Naive thymus-derived CD8-positive, alpha-beta T cell (primary cell): ENCODE measurements at regions not wholly inside any gene's neighbourhood (a gene's known extent, or its start where the extent isn't known, plus 50 kb on each side); places are given as distances from the start of the nearest gene placed in this dataset.
"Not testable (repeated sequence)": the region's sequence is repeated elsewhere in the genome, so short reads cannot be mapped to it uniquely, and the experiment has no call there.

ENCODE experiments used
- ATAC-seq, 2 donors: fragments of 150-1000 bp; cut with Tn5 transposase in 1 of 2; sonication (Bioruptor Pico), chemical (Tn5 transposase) in 1 of 2; 1 replicate in 1 of 2; 2 replicates in 1 of 2; pipeline ENCODE4 v1.10.0; 2021; ENCODE audit warnings: mild to moderate bottlenecking in 2 of 2, moderate library complexity in 2 of 2
- POLR2A ChIA-PET: fragments of 350-600 bp; sonication (Branson Sonifier 250); formaldehyde crosslinking; loops from one replicate; lab custom pipeline; 2021; ENCODE audit warnings: antibody characterized with exemption; lab: Charles Lee
- DNase-seq, 10 donors: peaks; one replicate each; pipeline versions ENCODE4 v3.0.0 to v3.0.0-alpha.2; 2020 to 2022
- H3K27ac Mint-ChIP-seq, 10 donors: one replicate each; pipeline ENCODE4 v1.8.0; 2020 to 2022; ENCODE audit warnings: mild to moderate bottlenecking in 10 of 10, mixed read lengths in 10 of 10, moderate library complexity in 4 of 10, inconsistent platforms in 1 of 10
- H3K27me3 Mint-ChIP-seq, 5 donors: one replicate each; pipeline ENCODE4 v1.8.0; 2021 to 2022; ENCODE audit warnings: mixed read lengths in 5 of 5
- H3K36me3 Mint-ChIP-seq, 3 donors: one replicate each; pipeline ENCODE4 v1.8.0; 2020 to 2022; ENCODE audit warnings: mixed read lengths in 3 of 3, mild to moderate bottlenecking in 2 of 3, inconsistent platforms in 1 of 3
- H3K4me1 Mint-ChIP-seq, 4 donors: one replicate each; pipeline ENCODE4 v1.8.0; 2021 to 2022; ENCODE audit warnings: mixed read lengths in 4 of 4
- H3K4me3 Mint-ChIP-seq, 10 donors: one replicate each; pipeline ENCODE4 v1.8.0; 2020 to 2022; ENCODE audit warnings: mild to moderate bottlenecking in 10 of 10, mixed read lengths in 10 of 10, moderate library complexity in 6 of 10, inconsistent platforms in 1 of 10
- H3K9me3 Mint-ChIP-seq, 9 donors: one replicate each; pipeline ENCODE4 v1.8.0; 2020 to 2022; ENCODE audit warnings: mixed read lengths in 9 of 9, mild to moderate bottlenecking in 3 of 9, inconsistent platforms in 1 of 9, moderate library complexity in 1 of 9

DNA sequence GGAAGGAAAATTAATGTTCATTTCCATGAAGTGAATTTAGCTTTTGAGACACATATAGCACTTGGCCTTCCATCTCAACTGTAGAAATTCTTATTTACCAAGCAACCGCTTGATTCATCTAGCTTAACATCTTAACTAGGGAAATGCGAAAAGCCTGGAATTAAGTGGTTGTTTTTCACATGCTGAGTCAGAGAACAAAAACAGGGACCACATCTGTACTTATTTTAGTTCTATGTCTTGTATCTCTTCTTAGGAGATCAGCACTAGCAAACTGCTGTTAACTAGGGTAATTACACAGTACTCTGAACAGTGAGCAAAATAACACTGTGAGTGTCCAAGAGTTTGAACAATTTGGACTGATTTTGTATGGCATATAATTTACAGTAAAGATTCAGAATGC lies 590.9 kb upstream of the NRSN1 start:
- POLR2A ChIA-PET = no interaction called here
- Mint-ChIP-seq H3K4me1 (no peaks in the 10 kb centered on the region), H3K4me3 (no peak overlapping the region), H3K27ac (no peak overlapping the region), H3K27me3 (no peaks in the 10 kb centered on the region), H3K36me3 (no peaks in the 10 kb centered on the region), H3K9me3 (peaks cover 0 to 11% (median 0%) of the 10 kb centered on the region in 9 donors)
- no peak for DNase-seq
- ATAC-seq = no peak

DNA sequence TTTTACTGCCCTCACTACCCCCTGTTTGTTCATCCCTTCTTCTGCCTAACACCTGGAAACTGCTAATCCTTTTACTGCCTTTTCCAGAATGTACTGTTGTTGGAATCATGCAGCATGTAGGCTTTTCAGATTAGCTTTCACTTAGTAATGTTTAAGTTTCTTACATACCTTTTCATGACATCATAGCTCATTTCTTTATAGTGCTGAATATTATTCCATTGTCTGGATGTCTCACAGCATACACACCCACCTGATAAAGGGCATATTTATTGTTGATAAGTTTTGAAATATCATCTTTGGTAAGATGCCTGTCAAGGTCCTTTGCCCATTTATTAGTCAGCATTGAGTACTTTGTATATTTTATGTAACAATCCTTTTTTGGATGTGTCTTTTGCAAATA lies 588.2 kb upstream of the NRSN1 start:
- H3K27me3 Mint-ChIP-seq = no peaks in the 10 kb centered on the region
- H3K36me3 Mint-ChIP-seq = no peaks in the 10 kb centered on the region
- ATAC-seq (no peak), DNase-seq (no peak)
- H3K4me3 Mint-ChIP-seq = no peak overlapping the region
- POLR2A ChIA-PET = no interaction called here
- H3K4me1 Mint-ChIP-seq = no peaks in the 10 kb centered on the region
- no peak overlapping the region for H3K27ac Mint-ChIP-seq
- no peaks in the 10 kb centered on the region for H3K9me3 Mint-ChIP-seq

DNA sequence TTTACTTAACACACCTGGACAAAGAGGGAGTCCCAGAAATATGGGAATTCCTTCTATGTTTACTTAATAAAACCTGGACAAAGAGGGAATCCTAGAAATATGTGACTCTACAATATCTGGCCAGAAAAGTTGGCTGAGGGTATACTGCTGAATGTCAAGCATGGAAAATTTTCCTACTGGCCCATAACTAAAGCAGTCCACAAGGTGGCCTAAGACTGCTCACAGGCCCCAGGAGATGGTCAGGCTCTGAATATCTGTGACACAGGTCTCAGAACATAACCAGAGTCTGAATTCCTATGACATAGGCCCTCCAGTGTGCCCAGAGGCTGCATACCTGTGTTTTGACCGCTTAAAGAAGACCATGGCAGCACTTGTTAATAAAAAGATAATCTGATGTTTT lies 578.2 kb upstream of the NRSN1 start:
- Mint-ChIP-seq H3K27me3 (no peaks in the 10 kb centered on the region), H3K4me1 (no peaks in the 10 kb centered on the region), H3K9me3 (peaks cover 0 to 14% (median 0%) of the 10 kb centered on the region in 9 donors), H3K27ac (no peak overlapping the region), H3K36me3 (peaks cover 0 to 5% (median 0%) of the 10 kb centered on the region in 3 donors), H3K4me3 (no peak overlapping the region)
- POLR2A ChIA-PET = no interaction called here
- DNase-seq (no peak), ATAC-seq (no peak)

DNA sequence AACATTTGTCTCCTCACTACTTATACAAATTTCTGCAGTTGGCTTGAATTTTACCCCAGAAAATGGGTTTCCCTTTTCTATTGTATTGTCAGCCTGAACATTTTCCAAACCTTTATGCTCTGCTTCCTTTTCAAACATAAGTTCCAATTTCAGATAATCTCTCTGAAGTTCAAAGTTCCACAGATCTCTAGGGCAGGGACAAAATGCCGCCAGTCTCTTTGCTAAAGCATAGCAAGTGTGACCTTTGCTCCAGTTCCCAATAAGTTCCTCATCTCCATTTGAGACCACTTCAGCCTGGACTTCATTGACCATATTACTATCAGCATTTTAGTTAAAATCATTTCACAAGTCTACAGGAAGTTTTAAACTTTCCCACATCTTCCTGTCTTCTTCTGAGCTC lies 571.1 kb upstream of the NRSN1 start:
- H3K4me3 Mint-ChIP-seq, H3K27ac Mint-ChIP-seq, H3K27me3 Mint-ChIP-seq, POLR2A ChIA-PET, DNase-seq, H3K4me1 Mint-ChIP-seq, ATAC-seq, H3K36me3 Mint-ChIP-seq: not testable (repeated sequence)
- H3K9me3 Mint-ChIP-seq = peaks cover 0 to 16% (median 0%) of the 10 kb centered on the region in 9 donors

DNA sequence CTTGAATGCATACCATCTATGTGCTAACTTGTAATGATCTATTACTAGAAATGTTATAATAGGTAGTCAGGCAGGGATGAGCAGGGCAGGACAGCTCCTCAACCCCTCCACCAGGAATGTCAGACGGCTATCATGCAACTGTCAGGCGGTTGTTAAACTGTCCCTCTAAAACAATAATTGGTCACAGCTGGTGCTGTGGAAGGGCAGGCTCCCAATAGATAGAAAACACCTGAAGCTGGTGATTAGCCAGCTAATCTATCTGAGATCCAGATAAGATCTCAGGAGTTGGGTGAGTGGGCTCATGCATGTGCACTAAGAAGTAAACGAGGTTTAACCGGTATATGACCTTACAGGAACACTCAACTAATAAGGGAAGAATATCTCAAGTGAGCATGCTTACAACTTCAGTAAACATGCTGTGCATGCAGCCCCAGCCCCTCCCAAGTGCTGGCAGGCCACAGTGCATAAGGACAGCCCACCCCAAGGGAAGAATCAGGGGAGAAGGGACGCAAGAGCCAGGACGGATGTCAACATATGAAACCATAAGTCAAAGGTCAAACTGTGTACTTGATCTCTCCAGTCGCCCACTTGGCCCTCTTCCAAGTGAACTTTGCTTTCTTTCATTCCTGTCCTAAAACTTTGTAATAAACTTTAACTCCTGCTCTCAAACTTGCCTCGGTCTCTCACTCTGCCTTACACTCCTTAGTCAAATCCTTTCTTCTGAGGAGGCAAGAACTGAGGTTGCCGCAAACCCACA lies 566.2 kb upstream of the NRSN1 start:
- POLR2A ChIA-PET = no interaction called here
- ATAC-seq = no peak
- Mint-ChIP-seq H3K27ac (no peak overlapping the region), H3K36me3 (peaks cover 0 to 7% (median 0%) of the 10 kb centered on the region in 3 donors), H3K4me1 (no peaks in the 10 kb centered on the region), H3K9me3 (peaks cover 2 to 29% (median 9%) of the 10 kb centered on the region in 9 donors), H3K27me3 (no peaks in the 10 kb centered on the region), H3K4me3 (no peak overlapping the region)
- DNase-seq = no peak

DNA sequence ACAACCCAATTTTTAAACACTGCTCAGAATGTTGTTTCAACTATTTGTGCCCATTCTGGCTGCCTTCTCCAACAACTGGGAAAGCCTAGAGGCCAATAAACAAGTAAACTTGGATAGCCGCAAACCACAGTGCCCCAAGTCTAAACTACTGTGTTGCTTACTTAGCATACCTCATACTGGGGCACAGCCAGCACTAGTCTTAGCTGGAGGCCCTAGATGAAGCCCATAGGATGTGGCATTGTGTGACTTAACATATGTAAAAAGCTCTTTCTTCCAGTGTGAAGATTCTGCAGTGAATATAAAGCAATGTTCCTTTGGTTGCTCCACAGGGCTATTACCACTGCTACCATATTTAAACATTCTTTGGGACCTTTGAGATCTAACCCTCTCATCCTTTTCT lies 564.3 kb upstream of the NRSN1 start:
- no peak overlapping the region for H3K27ac Mint-ChIP-seq
- no peaks in the 10 kb centered on the region for H3K4me1 Mint-ChIP-seq
- POLR2A ChIA-PET = no interaction called here
- ATAC-seq (no peak), DNase-seq (no peak)
- peaks cover 2 to 29% (median 9%) of the 10 kb centered on the region in 9 donors for H3K9me3 Mint-ChIP-seq
- H3K4me3 Mint-ChIP-seq = no peak overlapping the region
- H3K27me3 Mint-ChIP-seq = no peaks in the 10 kb centered on the region
- H3K36me3 Mint-ChIP-seq = peaks cover 0 to 7% (median 0%) of the 10 kb centered on the region in 3 donors

DNA sequence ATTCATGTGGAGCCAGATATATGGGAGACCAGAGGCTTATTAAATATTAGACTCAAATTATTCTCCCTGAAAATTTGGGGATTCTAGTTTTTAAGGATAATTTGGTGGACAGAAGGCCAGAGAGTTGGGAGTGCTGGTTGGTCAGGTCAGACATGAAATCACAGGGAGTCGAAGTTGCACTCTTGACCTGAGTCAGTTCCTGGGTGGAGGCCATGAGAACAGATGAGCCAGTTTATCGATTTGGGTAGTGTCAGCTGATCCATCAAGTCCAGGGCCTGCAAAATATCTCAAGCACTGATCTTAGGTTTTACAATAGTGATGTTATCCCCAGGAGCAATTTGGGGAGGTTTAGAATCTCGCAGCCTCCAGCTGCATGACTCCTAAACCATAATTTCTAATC lies 563.5 kb upstream of the NRSN1 start:
- ATAC-seq (no peak), DNase-seq (no peak)
- peaks cover 0 to 2% (median 0%) of the 10 kb centered on the region in 5 donors for H3K27me3 Mint-ChIP-seq
- H3K27ac Mint-ChIP-seq = no peak overlapping the region
- H3K4me3 Mint-ChIP-seq = no peak overlapping the region
- no peaks in the 10 kb centered on the region for H3K4me1 Mint-ChIP-seq
- H3K9me3 Mint-ChIP-seq = peaks cover 2 to 29% (median 9%) of the 10 kb centered on the region in 9 donors
- POLR2A ChIA-PET = no interaction called here
- peaks cover 0 to 7% (median 0%) of the 10 kb centered on the region in 3 donors for H3K36me3 Mint-ChIP-seq

DNA sequence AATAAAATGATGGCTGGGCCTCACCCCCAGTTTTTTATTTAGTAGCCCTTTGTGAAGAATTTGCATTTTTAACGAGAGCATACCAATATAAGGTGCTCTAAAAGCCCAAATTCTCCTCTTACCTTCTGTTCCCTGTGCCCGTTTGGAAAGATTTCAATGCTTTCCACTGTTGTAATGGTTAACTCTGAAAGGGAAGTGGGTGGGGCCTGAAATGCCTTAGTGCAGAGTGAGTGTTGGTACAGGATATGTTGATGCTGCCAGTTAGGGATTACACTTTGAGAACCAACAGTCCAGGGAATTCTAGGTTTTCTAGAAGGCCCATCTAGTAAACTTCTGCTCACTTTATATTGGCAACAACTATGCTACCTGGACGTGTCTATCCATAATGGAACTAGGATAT lies 562.7 kb upstream of the NRSN1 start:
- DNase-seq = no peak
- Mint-ChIP-seq H3K4me3 (no peak overlapping the region), H3K4me1 (no peaks in the 10 kb centered on the region), H3K27me3 (peaks cover 0 to 3% (median 0%) of the 10 kb centered on the region in 5 donors), H3K9me3 (peaks cover 2 to 29% (median 9%) of the 10 kb centered on the region in 9 donors), H3K27ac (no peak overlapping the region), H3K36me3 (peaks cover 0 to 7% (median 0%) of the 10 kb centered on the region in 3 donors)
- ATAC-seq = no peak
- POLR2A ChIA-PET = no interaction called here

DNA sequence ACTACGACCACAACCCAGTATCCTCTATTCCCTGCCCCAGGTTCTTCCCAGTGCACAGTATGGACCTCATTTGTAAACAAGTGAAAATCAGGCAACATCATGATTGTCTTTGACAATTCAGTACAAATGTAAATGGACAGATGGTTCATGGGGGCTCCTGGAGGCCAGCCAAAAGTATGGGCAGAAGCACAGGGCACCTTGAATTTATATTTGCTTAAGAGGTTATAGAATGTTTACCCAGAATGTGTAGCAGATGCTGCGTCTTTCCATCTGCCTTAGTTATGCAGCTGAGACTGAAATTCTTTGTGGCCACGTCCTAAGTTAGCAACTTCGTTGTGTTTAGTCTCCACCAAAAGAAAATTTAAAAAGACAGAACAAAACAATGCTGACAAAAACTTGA lies 559.6 kb upstream of the NRSN1 start:
- H3K36me3 Mint-ChIP-seq = peaks cover 0 to 7% (median 0%) of the 10 kb centered on the region in 3 donors
- ATAC-seq = no peak
- peaks cover 0 to 21% (median 9%) of the 10 kb centered on the region in 9 donors for H3K9me3 Mint-ChIP-seq
- H3K27me3 Mint-ChIP-seq = peaks cover 0 to 3% (median 0%) of the 10 kb centered on the region in 5 donors
- no peak for DNase-seq
- no peak overlapping the region for H3K4me3 Mint-ChIP-seq
- no peaks in the 10 kb centered on the region for H3K4me1 Mint-ChIP-seq
- POLR2A ChIA-PET = no interaction called here
- no peak overlapping the region for H3K27ac Mint-ChIP-seq

DNA sequence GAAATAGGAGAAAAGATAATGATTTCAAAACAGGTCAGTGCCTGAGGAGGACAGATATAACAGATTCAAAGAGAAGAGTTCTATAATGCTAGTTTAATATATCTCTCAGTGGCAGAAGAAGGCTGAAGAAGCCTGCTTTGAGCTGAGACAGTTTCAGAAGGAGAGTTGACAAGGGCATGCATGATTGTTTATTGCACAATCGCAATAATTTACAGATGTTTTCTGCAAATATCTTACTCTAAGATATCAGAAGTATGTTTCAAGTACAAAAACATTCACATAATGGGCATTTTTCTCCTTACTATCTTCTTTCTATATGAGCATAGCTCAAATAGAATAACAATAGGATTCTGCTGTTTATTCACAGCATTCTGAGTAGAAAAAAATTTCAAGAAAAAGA lies 557.7 kb upstream of the NRSN1 start:
- POLR2A ChIA-PET = no interaction called here
- H3K36me3 Mint-ChIP-seq = no peaks in the 10 kb centered on the region
- H3K4me1 Mint-ChIP-seq = no peaks in the 10 kb centered on the region
- no peak for ATAC-seq
- H3K27me3 Mint-ChIP-seq = peaks cover 0 to 3% (median 0%) of the 10 kb centered on the region in 5 donors
- DNase-seq = no peak
- H3K27ac Mint-ChIP-seq = no peak overlapping the region
- H3K4me3 Mint-ChIP-seq = no peak overlapping the region
- peaks cover 0 to 20% (median 3%) of the 10 kb centered on the region in 9 donors for H3K9me3 Mint-ChIP-seq

DNA sequence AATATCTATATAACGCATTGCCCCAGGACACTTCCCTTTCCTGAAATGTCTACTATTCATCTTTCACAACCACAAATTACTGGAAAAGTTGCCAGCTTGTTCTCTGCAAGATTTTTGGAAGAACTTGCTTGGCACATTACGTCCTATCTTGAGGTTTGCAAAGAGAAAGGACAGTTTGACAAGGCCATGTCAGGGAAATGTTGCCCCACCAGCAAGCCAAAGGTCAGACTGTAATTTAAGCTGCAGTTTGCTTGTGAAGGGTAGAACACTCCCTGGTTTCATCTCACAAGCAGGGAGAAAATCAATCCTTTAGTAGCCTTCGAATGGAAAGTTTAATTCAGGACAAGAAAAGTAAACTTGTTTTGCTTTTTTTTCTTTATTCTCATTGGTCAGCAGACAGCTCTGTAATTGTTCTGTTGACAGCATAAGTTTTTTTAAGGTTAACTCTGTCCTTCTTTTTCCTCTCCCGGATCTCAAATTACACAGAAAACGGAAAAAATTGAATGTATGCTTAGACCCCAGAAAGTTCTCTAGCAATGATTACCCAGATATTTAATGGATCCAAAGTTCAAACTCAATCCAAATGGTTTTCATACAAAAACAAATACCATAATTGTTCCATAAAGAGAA lies 541.8 kb upstream of the NRSN1 start:
- POLR2A ChIA-PET = no interaction called here
- no peak for DNase-seq
- H3K4me3 Mint-ChIP-seq = no peak overlapping the region
- no peak for ATAC-seq
- no peaks in the 10 kb centered on the region for H3K4me1 Mint-ChIP-seq
- no peak overlapping the region for H3K27ac Mint-ChIP-seq
- H3K27me3 Mint-ChIP-seq = peaks cover 0 to 3% (median 0%) of the 10 kb centered on the region in 5 donors
- peaks cover 0 to 5% (median 2%) of the 10 kb centered on the region in 9 donors for H3K9me3 Mint-ChIP-seq
- no peaks in the 10 kb centered on the region for H3K36me3 Mint-ChIP-seq

DNA sequence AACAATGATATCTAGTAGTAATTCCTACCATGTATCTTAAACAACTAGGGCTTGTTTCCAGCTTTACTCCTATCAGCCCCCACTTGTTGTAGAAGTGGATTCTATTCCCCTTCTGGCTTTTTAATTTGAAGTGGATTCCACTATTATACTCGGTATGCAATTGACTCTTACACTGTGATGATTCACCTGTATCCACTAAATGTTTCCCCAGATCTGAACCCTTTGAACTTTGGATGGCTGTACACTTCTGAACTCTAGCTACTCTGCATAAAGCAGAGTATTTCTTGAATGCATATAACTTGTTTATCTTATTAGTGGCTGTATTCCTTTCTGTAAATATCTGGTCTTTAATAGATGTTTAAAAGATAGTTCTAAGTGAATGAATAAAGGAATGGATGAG lies 538.4 kb upstream of the NRSN1 start:
- Mint-ChIP-seq H3K36me3 (no peaks in the 10 kb centered on the region), H3K27ac (no peak overlapping the region), H3K27me3 (peaks cover 0 to 3% (median 0%) of the 10 kb centered on the region in 5 donors), H3K9me3 (peaks cover 0 to 10% (median 2%) of the 10 kb centered on the region in 9 donors), H3K4me1 (no peaks in the 10 kb centered on the region), H3K4me3 (no peak overlapping the region)
- POLR2A ChIA-PET = no interaction called here
- ATAC-seq = no peak
- DNase-seq = no peak

DNA sequence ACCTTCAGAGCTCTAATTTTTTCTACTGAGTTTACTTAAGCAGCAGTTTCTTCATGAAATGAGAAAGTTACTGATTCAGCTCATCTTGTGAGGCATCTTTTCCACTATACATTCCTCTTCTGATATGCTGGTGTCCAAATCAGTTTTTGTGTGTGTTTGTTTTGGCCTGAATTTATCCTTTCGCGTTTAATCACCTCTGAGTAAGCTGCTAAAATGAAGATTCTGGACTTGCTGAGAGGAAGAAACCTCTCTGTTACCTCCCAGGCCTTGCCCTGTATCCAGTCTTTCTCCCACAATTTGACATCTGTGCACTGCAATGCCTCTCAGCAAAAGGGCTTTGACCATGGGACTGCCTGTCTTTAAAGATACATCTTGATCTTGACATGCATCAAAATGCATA lies 536.2 kb upstream of the NRSN1 start:
- ATAC-seq (no peak), DNase-seq (no peak)
- POLR2A ChIA-PET = no interaction called here
- Mint-ChIP-seq H3K27me3 (peaks cover 0 to 3% (median 0%) of the 10 kb centered on the region in 5 donors), H3K4me1 (no peaks in the 10 kb centered on the region), H3K9me3 (peaks cover 0 to 17% (median 2%) of the 10 kb centered on the region in 9 donors), H3K4me3 (no peak overlapping the region), H3K27ac (no peak overlapping the region), H3K36me3 (no peaks in the 10 kb centered on the region)
